Endothelial cell of umbilical vein (primary cell): ENCODE measurements at regions not wholly inside any gene's neighbourhood (a gene's known extent, or its start where the extent isn't known, plus 50 kb on each side); places are given as distances from the start of the nearest gene placed in this dataset.

Source experiments
- CTCF ChIP-seq, 2 donors: IDR thresholded peaks; 1 replicate in 1 of 2; 2 replicates in 1 of 2; pipeline ENCODE4 v1.5.1; 2011; ENCODE audit warnings: low read length in 2 of 2, mild to moderate bottlenecking in 2 of 2, moderate library complexity in 2 of 2, control low read depth in 1 of 2, inconsistent platforms in 1 of 2, low read depth in 1 of 2; ENCODE audit not compliant: insufficient read depth in 1 of 2; ENCODE audit errors: extremely low read depth in 1 of 2
- EZH2 ChIP-seq: IDR thresholded peaks from 2 replicates; pipeline ENCODE4 v1.6.1; 2012; ENCODE audit warnings: borderline replicate concordance, low read depth, mild to moderate bottlenecking, moderate library complexity, low read length, inconsistent platforms; ENCODE audit not compliant: severe bottlenecking
- FOS ChIP-seq: IDR thresholded peaks from 2 replicates; pipeline ENCODE4 v1.6.1; 2011; ENCODE audit warnings: mild to moderate bottlenecking, low read length, moderate library complexity, borderline replicate concordance; ENCODE audit not compliant: insufficient read depth
- GATA2 ChIP-seq: IDR thresholded peaks from 2 replicates; pipeline ENCODE4 v1.7.0; 2011; ENCODE audit warnings: low read depth, mild to moderate bottlenecking, moderate library complexity, mixed read lengths, low read length; ENCODE audit not compliant: insufficient read length, insufficient read depth
- MYC ChIP-seq: IDR thresholded peaks from one replicate; pipeline ENCODE4 v1.6.1; 2011; ENCODE audit warnings: mild to moderate bottlenecking, low read depth, low read length
- POLR2A ChIP-seq: IDR thresholded peaks from 2 replicates; pipeline ENCODE4 v1.6.1; 2012; ENCODE audit warnings: low read depth, mild to moderate bottlenecking, control low read depth, low read length
- POLR2AphosphoS5 ChIP-seq: IDR thresholded peaks from 2 replicates; pipeline ENCODE4 v1.6.1; 2012; ENCODE audit warnings: low read depth, mild to moderate bottlenecking, control low read depth, low read length, moderate library complexity; ENCODE audit not compliant: insufficient read depth

GRCh38 chr18:69127873-69128500 lies 272.7 kb upstream of the DOK6 start:
- TF ChIP-seq EZH2 (no peak), POLR2A (no peak), CTCF (IDR thresholded peaks at IDR 0.05; ENCODE audit: extremely low read depth in 1 of 2, insufficient read depth in 1 of 2, low read depth in 1 of 2, low read length in 2 of 2) (no peak), GATA2 (no peak), POLR2AphosphoS5 (no peak), FOS (no peak), MYC (no peak)
